HCT116 (cell line): ENCODE measurements at regions not wholly inside any gene's neighbourhood (a gene's known extent, or its start where the extent isn't known, plus 50 kb on each side); places are given as distances from the start of the nearest gene placed in this dataset.

Source experiments
- ATAC-seq: fragments of 200-7000 bp; cut with Tn5 transposase; 2 replicates; pipeline ENCODE4 v1.9.1; 2020; ENCODE audit warnings: mild to moderate bottlenecking, moderate library complexity
- BruUV-seq: library from RNA; stranded (reverse); fragments of 400-500 nt; replicated peaks from 2 replicates; lab custom pipeline; 2021; lab: Mats Ljungman, UMichigan
- CTCF ChIA-PET: fragments of 300-600 bp; sonication (Branson Sonifier 250); formaldehyde crosslinking; loops from one replicate; lab custom pipeline; 2021; ENCODE audit warnings: antibody characterized with exemption; lab: Charles Lee
- POLR2A ChIA-PET: fragments of 300-600, 350-600 bp; sonication (Branson Sonifier 250); formaldehyde crosslinking; loops from one replicate; lab custom pipeline; 2021; ENCODE audit warnings: antibody characterized with exemption; lab: Charles Lee
- RAD21 ChIA-PET, 2 experiments: fragments of 300-600 bp; sonication (Branson Sonifier 250); formaldehyde crosslinking; loops; one replicate each; lab custom pipeline; 2023; ENCODE audit warnings: low total read pairs in 2 of 2; ENCODE audit not compliant: uncharacterized antibody in 2 of 2, unreplicated experiment in 2 of 2, low non-redundant PET in 1 of 2; lab: Charles Lee
- DNase-seq: peaks from one replicate; pipeline ENCODE4 v3.0.0-alpha.2; 2010; ENCODE audit warnings: low read depth, low spot score
- H2AFZ ChIP-seq: fragments of 200-600 bp; shearing (Covaris generic), sonication (generic); 2 replicates; pipeline ENCODE4 v1.6.1; 2017; ENCODE audit warnings: low read depth, mixed run types, mixed read lengths, antibody characterized with exemption, low read length; ENCODE audit not compliant: poor library complexity, severe bottlenecking
- H3K27ac ChIP-seq: 2 replicates; pipeline ENCODE4 v1.5.1; 2012; ENCODE audit warnings: low read depth, low read length
- H3K27me3 ChIP-seq: fragments of 200-600 bp; sonication (generic); 2 replicates; pipeline ENCODE4 v1.6.1; 2016; ENCODE audit warnings: mixed run types, low read length, mixed read lengths; ENCODE audit not compliant: insufficient read depth
- H3K36me3 ChIP-seq, 2 experiments: fragments of 200-500 bp in 1 of 2; fragments of 200-600 bp in 1 of 2; sonication (Bioruptor generic) in 1 of 2; sonication (generic) in 1 of 2; 2 replicates each; pipeline versions ENCODE4 v1.5.1 to v1.6.1; 2014 to 2016; ENCODE audit warnings: low read length in 2 of 2, inconsistent platforms in 1 of 2, mixed read lengths in 1 of 2, mixed run types in 1 of 2; ENCODE audit not compliant: insufficient read depth in 2 of 2, control insufficient read depth in 1 of 2
- H3K4me1 ChIP-seq, 2 experiments: fragments of 200-600 bp in 1 of 2; sonication (generic) in 1 of 2; 2 replicates each; pipeline versions ENCODE4 v1.5.1 to v1.6.1; 2012 to 2017; ENCODE audit warnings: low read length in 2 of 2, inconsistent platforms in 1 of 2, mild to moderate bottlenecking in 1 of 2, mixed read lengths in 1 of 2, mixed run types in 1 of 2, moderate library complexity in 1 of 2; ENCODE audit not compliant: insufficient read depth in 2 of 2, control insufficient read depth in 1 of 2
- H3K4me2 ChIP-seq: fragments of 200-600 bp; sonication (generic); 2 replicates; pipeline ENCODE4 v1.6.1; 2017; ENCODE audit warnings: mixed run types, low read length, mixed read lengths
- H3K4me3 ChIP-seq, 2 experiments: fragments of 200-600 bp in 1 of 2; sonication (generic) in 1 of 2; replicated peaks in 1 of 2; 2 replicates each; pipeline ENCODE4 v1.5.1; 2011 to 2016; ENCODE audit warnings: low read length in 2 of 2, control low read depth in 1 of 2, low read depth in 1 of 2, mild to moderate bottlenecking in 1 of 2, mixed read lengths in 1 of 2, mixed run types in 1 of 2
- H3K79me2 ChIP-seq: fragments of 200-600 bp; sonication (generic); 2 replicates; pipeline ENCODE4 v1.6.1; 2017; ENCODE audit warnings: mild to moderate bottlenecking, mixed run types, low read length, moderate library complexity, mixed read lengths; ENCODE audit not compliant: insufficient read depth
- H3K9ac ChIP-seq: fragments of 200-600 bp; sonication (generic); 2 replicates; pipeline ENCODE4 v1.6.1; 2016; ENCODE audit warnings: low read length, mixed read lengths
- H3K9me2 ChIP-seq: fragments of 200-600 bp; sonication (generic), shearing (Covaris generic); 2 replicates; pipeline ENCODE4 v1.6.1; 2017; ENCODE audit warnings: mixed run types, mild to moderate bottlenecking, moderate library complexity; ENCODE audit not compliant: insufficient read depth
- H3K9me3 ChIP-seq, 2 experiments: fragments of 200-500 bp in 1 of 2; fragments of 200-600 bp in 1 of 2; sonication (Bioruptor generic) in 1 of 2; sonication (generic) in 1 of 2; 2 replicates each; pipeline ENCODE4 v1.6.1; 2014 to 2017; ENCODE audit warnings: low read length in 2 of 2, mixed read lengths in 2 of 2, inconsistent platforms in 1 of 2, low read depth in 1 of 2, mild to moderate bottlenecking in 1 of 2, mixed run types in 1 of 2, moderate library complexity in 1 of 2; ENCODE audit not compliant: control insufficient read depth in 1 of 2, insufficient read depth in 1 of 2
- H4K20me1 ChIP-seq: fragments of 200-600 bp; sonication (generic), shearing (Covaris generic); 2 replicates; pipeline ENCODE4 v1.6.1; 2017; ENCODE audit warnings: mixed run types, mild to moderate bottlenecking, moderate library complexity; ENCODE audit not compliant: insufficient read depth
- CTCF ChIP-seq, 3 experiments: fragments of 200-600 bp in 1 of 3; sonication (generic) in 1 of 3; IDR thresholded peaks in 2 of 3; conservative IDR thresholded peaks in 1 of 3; 2 replicates each; pipeline ENCODE4 v1.5.1; 2012 to 2017; ENCODE audit warnings: low read depth in 2 of 3, low read length in 2 of 3, antibody characterized with exemption in 1 of 3, borderline replicate concordance in 1 of 3, control low read depth in 1 of 3, mild to moderate bottlenecking in 1 of 3, mixed read lengths in 1 of 3, mixed run types in 1 of 3, moderate library complexity in 1 of 3; ENCODE audit not compliant: insufficient read depth in 1 of 3
- EZH2 ChIP-seq: fragments of 200-600 bp; sonication (generic); IDR thresholded peaks from 2 replicates; pipeline ENCODE4 v1.6.1; 2017; ENCODE audit warnings: antibody characterized with exemption, mixed run types
- JUND ChIP-seq: IDR thresholded peaks from 2 replicates; pipeline ENCODE4 v1.6.1; 2012
- MAX ChIP-seq: IDR thresholded peaks from 2 replicates; pipeline ENCODE4 v1.6.1; 2012
- POLR2AphosphoS5 ChIP-seq: IDR thresholded peaks from 2 replicates; pipeline ENCODE4 v1.6.1; 2011; ENCODE audit warnings: mild to moderate bottlenecking, low read depth, low read length, moderate library complexity
- RAD21 ChIP-seq: IDR thresholded peaks from 2 replicates; pipeline ENCODE4 v1.6.1; 2012; ENCODE audit warnings: low read depth, mild to moderate bottlenecking
- REST ChIP-seq: IDR thresholded peaks from 2 replicates; pipeline ENCODE4 v1.6.1; 2012; ENCODE audit warnings: low read depth
- TCF7L2 ChIP-seq: IDR thresholded peaks from 2 replicates; pipeline ENCODE4 v1.7.0; 2011; ENCODE audit warnings: borderline replicate concordance, inconsistent platforms; ENCODE audit not compliant: insufficient read depth, insufficient read length; ENCODE audit errors: extremely low read depth
- YY1 ChIP-seq: IDR thresholded peaks from 2 replicates; pipeline ENCODE4 v1.6.1; 2011; ENCODE audit warnings: low read length, low read depth, moderate library complexity, mild to moderate bottlenecking; ENCODE audit not compliant: insufficient replicate concordance; ENCODE audit errors: extremely low read depth
- ZBTB33 ChIP-seq: IDR thresholded peaks from 2 replicates; pipeline ENCODE4 v1.6.1; 2011; ENCODE audit warnings: mild to moderate bottlenecking, low read length, moderate library complexity; ENCODE audit not compliant: insufficient replicate concordance; ENCODE audit errors: extremely low read depth
- ZFX ChIP-seq: fragments of 450-650 bp; IDR thresholded peaks from 2 replicates; pipeline ENCODE4 v1.6.1; 2017
- intact Hi-C: fragments of 100-400 bp; cut with micrococcal nuclease; formaldehyde crosslinking; loops from 2 replicates; pipeline ENCODE4 v1.10.0; 2022

GRCh38 chr2:20523073-20523798 lies 76.4 kb downstream of the RHOB start:
- Histone ChIP-seq H2AFZ (no peak overlapping the region), H3K9me3 (no peaks in the 10 kb centered on the region), H3K36me3 (no peaks in the 10 kb centered on the region), H3K27ac (no peak overlapping the region), H3K79me2 (no peaks in the 10 kb centered on the region), H3K27me3 (no peaks in the 10 kb centered on the region), H3K9me2 (no peaks in the 10 kb centered on the region), H3K4me2 (no peak overlapping the region), H3K4me3 (no peak overlapping the region), H3K9ac (no peak overlapping the region), H4K20me1 (no peaks in the 10 kb centered on the region), H3K4me1 (peaks cover 0 to 12% of the 10 kb centered on the region in 2 experiments; a peak in 3 of 4 replicates)
- ATAC-seq (no peak), DNase-seq (no peak)
- ChIA-PET RAD21 (no interaction called here), POLR2A (interaction anchor here (0.8 kb wide), 1 partner anchor 13 kb away, joined by 3 read pairs; no protein-coding TSS in a partner anchor), CTCF (no interaction called here)
- intact Hi-C loops = no loop called here
- BruUV-seq = no TSS peak
- TF ChIP-seq ZBTB33 = no peak
- TF ChIP-seq TCF7L2 = no peak
- TF ChIP-seq EZH2 = no peak
- TF ChIP-seq YY1 = no peak
- TF ChIP-seq ZFX = no peak
- TF ChIP-seq REST = no peak
- TF ChIP-seq RAD21 = no peak
- no peak for TF ChIP-seq CTCF (IDR thresholded peaks at IDR 0.05 in 2 of 3, conservative IDR thresholded peaks at IDR 0.05 in 1 of 3; ENCODE audit: borderline replicate concordance in 1 of 3, insufficient read depth in 1 of 3, low read depth in 2 of 3, low read length in 2 of 3)
- no peak for TF ChIP-seq MAX
- TF ChIP-seq JUND = no peak
- no peak for TF ChIP-seq POLR2AphosphoS5
